Activated CD4-positive, alpha-beta T cell treated with anti-CD3 and anti-CD28 coated beads, Interleukin-2, amount 10 ng/mL, durations not matched to agents 7 days and 5 days (primary cell): ENCODE measurements at regions not wholly inside any gene's neighbourhood (a gene's known extent, or its start where the extent isn't known, plus 50 kb on each side); places are given as distances from the start of the nearest gene placed in this dataset.

Source experiments
- CTCF ChIA-PET: fragments of 350-600 bp; sonication (Branson Sonifier 250); formaldehyde crosslinking; loops from one replicate; lab custom pipeline; 2021; ENCODE audit warnings: antibody characterized with exemption; lab: Charles Lee
- POLR2A ChIA-PET: fragments of 350-600 bp; sonication (Branson Sonifier 250); formaldehyde crosslinking; loops from one replicate; lab custom pipeline; 2021; ENCODE audit warnings: antibody characterized with exemption; lab: Charles Lee
- DNase-seq: peaks from one replicate; pipeline ENCODE4 v3.0.0-alpha.2; 2020
- H3K27ac Mint-ChIP-seq: one replicate; pipeline ENCODE4 v1.8.0; 2021; ENCODE audit warnings: mild to moderate bottlenecking, moderate library complexity, mixed read lengths
- H3K27me3 Mint-ChIP-seq: one replicate; pipeline ENCODE4 v1.8.0; 2021; ENCODE audit warnings: mixed read lengths
- H3K36me3 Mint-ChIP-seq: one replicate; pipeline ENCODE4 v1.8.0; 2021; ENCODE audit warnings: low read depth, mixed read lengths
- H3K4me1 Mint-ChIP-seq: one replicate; pipeline ENCODE4 v1.8.0; 2021; ENCODE audit warnings: mixed read lengths
- H3K4me3 Mint-ChIP-seq: one replicate; pipeline ENCODE4 v1.8.0; 2021; ENCODE audit warnings: mild to moderate bottlenecking, moderate library complexity, mixed read lengths
- H3K9me3 Mint-ChIP-seq: one replicate; pipeline ENCODE4 v1.8.0; 2021; ENCODE audit warnings: mixed read lengths

DNA sequence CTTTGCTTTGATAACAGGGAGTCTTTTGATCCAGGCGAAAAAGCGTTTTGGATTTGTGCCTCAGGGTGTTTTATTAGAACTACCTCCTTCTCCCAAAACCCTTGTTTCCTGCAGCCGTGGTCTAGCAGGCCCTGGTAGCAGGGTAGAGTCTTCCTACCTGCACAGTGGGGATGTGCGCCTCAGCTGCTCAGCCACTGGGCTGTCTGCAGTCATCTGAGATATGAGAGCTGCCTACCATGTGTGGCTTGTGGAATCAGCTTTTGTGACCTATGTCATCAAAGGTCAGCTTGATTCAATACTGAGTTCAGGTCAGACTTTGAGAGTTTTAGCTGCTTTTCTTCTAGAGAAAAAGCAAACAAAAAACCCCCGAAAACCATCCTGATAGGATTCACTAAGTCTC, 279.5 kb downstream of the CLIC5 start:
- POLR2A ChIA-PET: no interaction called here
- DNase-seq: no peak
- Mint-ChIP-seq H3K4me1 (peaks cover 31% of the 10 kb centered on the region), H3K9me3 (no peaks in the 10 kb centered on the region), H3K4me3 (no peak overlapping the region), H3K27me3 (peaks cover 10% of the 10 kb centered on the region), H3K27ac (no peak overlapping the region), H3K36me3 (peaks cover 2% of the 10 kb centered on the region)
- CTCF ChIA-PET: interaction anchor here (1.5 to 1.9 kb wide), 3 partner anchors 9 to 316 kb away, joined by 3 to 10 read pairs (median 6); no protein-coding TSS in a partner anchor

DNA sequence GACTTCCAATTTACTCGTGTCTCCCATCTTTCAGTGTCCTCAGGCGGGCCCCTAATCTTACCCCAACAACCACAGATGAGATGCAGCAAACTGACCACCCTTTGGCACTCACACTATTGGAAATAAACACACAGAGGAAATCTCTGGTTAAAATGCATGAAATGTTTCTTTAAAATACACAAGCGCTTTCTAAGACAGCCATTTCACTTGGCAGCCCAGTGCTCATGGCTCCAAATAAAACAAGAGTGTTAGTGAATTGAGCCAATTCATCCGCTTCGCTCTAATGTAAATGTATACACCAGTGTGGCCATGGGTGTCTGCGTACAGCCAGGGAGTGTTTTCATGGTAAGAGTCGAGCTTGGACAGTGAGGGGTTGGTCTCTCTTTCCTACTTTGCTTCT, 282.9 kb downstream of the CLIC5 start:
- Mint-ChIP-seq H3K4me1 (peaks cover 21% of the 10 kb centered on the region), H3K27ac (no peak overlapping the region), H3K27me3 (peaks cover 10% of the 10 kb centered on the region), H3K4me3 (no peak overlapping the region), H3K9me3 (peaks cover 3% of the 10 kb centered on the region), H3K36me3 (peaks cover 2% of the 10 kb centered on the region)
- ChIA-PET CTCF (interaction anchor here (1.2 kb wide), 1 partner anchor 9 kb away, joined by 4 read pairs; no protein-coding TSS in a partner anchor), POLR2A (no interaction called here)
- DNase-seq: no peak

DNA sequence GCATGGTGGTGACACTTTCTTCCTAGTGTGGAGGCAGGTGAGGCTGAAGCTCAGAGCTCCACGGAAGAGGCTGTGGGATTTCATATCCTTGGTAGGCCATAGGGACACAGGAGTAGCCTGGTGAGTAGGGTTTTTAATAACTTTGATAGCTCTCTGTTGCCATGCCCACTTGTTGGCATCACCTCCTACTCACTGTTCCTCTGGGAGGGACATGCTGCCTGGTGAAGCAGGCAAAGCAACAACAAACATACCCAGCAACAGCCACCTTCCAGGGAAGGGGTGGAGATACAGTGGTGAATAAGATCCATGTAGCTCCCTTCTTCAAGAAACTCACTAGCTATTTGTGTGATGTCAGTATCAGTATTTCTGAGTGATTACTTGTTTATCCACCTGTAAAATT, 285.4 kb downstream of the CLIC5 start:
- H3K9me3 Mint-ChIP-seq: peaks cover 3% of the 10 kb centered on the region
- no peaks in the 10 kb centered on the region for H3K36me3 Mint-ChIP-seq
- no peak overlapping the region for H3K4me3 Mint-ChIP-seq
- DNase-seq: no peak
- no peak overlapping the region for H3K27ac Mint-ChIP-seq
- H3K4me1 Mint-ChIP-seq: peaks cover 1% of the 10 kb centered on the region
- POLR2A ChIA-PET: no interaction called here
- H3K27me3 Mint-ChIP-seq: peaks cover 7% of the 10 kb centered on the region
- CTCF ChIA-PET: no interaction called here

DNA sequence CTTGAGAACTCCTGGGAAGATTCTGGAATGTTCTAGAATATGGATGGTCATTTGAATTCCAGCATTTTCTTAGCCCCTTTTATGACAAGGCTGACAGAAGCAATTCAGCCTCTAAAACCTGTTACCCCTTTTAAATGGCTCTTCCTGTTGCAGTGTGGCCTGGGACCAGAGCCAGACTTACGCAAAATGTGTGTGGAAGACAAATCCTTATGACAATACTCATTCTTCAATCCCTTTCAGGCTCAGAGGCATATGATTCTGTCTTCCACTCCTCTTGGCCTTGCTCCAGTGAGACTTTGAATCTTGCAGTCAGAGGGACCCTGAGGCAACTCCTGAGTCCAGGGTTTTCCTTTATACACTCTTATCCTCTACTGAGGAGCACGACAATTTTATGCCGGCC, 287.0 kb downstream of the CLIC5 start:
- peaks cover under 1% of the 10 kb centered on the region for H3K4me1 Mint-ChIP-seq
- CTCF ChIA-PET: no interaction called here
- H3K9me3 Mint-ChIP-seq: peaks cover 5% of the 10 kb centered on the region
- no peak overlapping the region for H3K27ac Mint-ChIP-seq
- H3K36me3 Mint-ChIP-seq: no peaks in the 10 kb centered on the region
- DNase-seq: no peak
- POLR2A ChIA-PET: no interaction called here
- H3K4me3 Mint-ChIP-seq: no peak overlapping the region
- peaks cover 5% of the 10 kb centered on the region for H3K27me3 Mint-ChIP-seq

DNA sequence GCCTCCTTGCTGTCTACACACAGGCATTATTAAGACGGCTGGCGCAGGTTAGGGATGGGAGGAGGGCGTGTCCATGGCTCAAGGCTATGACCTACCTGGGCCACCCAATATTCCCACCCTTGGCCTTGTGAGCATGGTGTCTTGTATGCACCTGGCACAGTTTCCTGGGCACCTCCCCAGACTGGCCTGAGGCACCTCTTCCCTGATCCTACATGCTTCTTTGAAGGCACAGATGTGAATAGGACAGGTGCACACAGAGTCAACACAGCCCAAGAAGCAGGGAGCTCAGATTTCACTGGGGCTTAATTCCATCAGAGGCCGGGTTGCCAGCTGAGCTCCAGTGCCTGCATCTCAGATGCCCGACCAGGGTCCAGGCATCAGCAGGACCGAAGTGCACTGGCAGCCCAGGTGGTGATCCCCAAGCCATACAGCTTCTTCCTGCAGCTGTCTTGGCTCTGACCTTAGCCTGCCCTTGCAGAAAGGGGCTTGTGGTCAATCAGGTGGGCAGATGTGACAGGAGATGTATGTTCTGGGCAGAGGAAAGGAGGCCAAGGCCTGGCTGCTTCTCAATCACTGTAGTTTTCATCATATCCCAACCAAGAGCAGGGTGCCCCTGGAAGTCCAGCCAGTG, 287.7 kb downstream of the CLIC5 start:
- Mint-ChIP-seq H3K9me3 (peaks cover 8% of the 10 kb centered on the region), H3K4me3 (no peak overlapping the region), H3K4me1 (no peaks in the 10 kb centered on the region), H3K36me3 (no peaks in the 10 kb centered on the region), H3K27me3 (peaks cover 4% of the 10 kb centered on the region), H3K27ac (no peak overlapping the region)
- DNase-seq: no peak
- CTCF ChIA-PET: interaction anchor here (1.1 kb wide), 1 partner anchor 8 kb away, joined by 10 read pairs; no protein-coding TSS in a partner anchor
- POLR2A ChIA-PET: no interaction called here

DNA sequence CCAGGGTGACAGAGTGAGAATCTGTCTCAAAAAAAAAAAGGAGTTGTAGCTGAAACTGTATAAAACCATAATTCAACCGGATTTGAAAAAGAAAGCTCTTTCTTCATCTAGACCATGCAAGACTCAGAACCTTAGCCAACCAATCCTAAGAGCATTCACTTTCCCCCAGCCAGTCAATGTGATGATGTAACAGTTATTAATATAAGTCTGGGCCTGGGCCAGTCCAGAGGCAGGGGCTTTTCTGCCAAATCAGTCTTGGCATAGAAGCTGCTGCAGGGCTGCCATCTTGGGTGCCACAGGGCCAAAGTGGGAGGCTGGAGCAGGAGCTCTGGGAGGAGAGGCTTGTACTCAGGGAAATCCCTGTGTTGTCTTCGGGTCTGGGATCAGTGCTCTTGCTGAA, 288.4 kb downstream of the CLIC5 start:
- H3K27ac Mint-ChIP-seq: no peak overlapping the region
- no peak overlapping the region for H3K4me3 Mint-ChIP-seq
- POLR2A ChIA-PET: no interaction called here
- H3K4me1 Mint-ChIP-seq: no peaks in the 10 kb centered on the region
- no peaks in the 10 kb centered on the region for H3K27me3 Mint-ChIP-seq
- no peak for DNase-seq
- no peaks in the 10 kb centered on the region for H3K36me3 Mint-ChIP-seq
- peaks cover 11% of the 10 kb centered on the region for H3K9me3 Mint-ChIP-seq
- CTCF ChIA-PET: interaction anchor here (0.9 to 1.6 kb wide), 3 partner anchors 9 to 195 kb away, joined by 3 to 10 read pairs (median 3); no protein-coding TSS in a partner anchor

DNA sequence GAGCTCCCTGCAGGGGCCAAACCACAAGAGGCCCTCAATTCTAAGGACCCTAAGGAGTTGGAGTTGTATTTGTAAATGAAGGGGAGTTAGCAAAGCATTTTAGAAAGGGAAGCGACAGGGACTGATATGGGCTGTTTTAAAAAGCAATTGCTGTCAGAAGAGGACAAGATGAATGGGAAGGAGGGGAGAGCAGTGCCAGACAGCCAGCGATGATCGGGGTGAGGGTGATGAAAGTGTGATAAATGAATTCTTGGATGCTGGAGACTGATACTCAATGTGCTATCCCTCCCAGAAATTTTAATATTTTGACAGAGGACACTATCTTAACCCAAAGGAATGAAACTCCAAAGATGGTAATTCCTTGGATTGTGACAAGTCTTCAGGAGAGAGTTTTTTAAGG, 289.2 kb downstream of the CLIC5 start:
- POLR2A ChIA-PET: no interaction called here
- no peak for DNase-seq
- CTCF ChIA-PET: interaction anchor here (1.0 to 1.6 kb wide), 2 partner anchors 11 to 196 kb away, joined by 3 read pairs; no protein-coding TSS in a partner anchor
- Mint-ChIP-seq H3K4me3 (no peak overlapping the region), H3K27ac (no peak overlapping the region), H3K4me1 (no peaks in the 10 kb centered on the region), H3K9me3 (peaks cover 11% of the 10 kb centered on the region), H3K27me3 (no peaks in the 10 kb centered on the region), H3K36me3 (no peaks in the 10 kb centered on the region)

DNA sequence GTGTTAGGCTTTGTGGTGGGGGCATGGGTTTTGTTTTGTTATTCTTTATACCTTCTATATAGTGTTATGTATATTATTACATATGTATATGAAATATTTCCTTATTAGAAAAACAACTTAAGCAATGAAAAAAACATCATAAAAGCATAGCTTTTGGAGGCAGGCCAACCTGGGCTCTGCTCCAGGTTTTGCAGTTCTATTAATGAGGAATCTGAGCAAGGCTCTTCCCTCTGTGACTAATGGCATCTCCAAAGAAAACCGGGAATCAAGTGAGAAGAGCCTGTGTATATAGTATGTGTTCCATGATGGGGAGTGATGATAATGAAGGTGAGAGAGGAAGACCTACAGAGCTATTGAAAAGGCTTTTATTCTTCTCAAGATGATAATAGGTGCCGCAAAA, 291.1 kb downstream of the CLIC5 start:
- Mint-ChIP-seq H3K4me3 (no peak overlapping the region), H3K27ac (no peak overlapping the region), H3K9me3 (peaks cover 8% of the 10 kb centered on the region), H3K4me1 (no peaks in the 10 kb centered on the region), H3K27me3 (no peaks in the 10 kb centered on the region), H3K36me3 (no peaks in the 10 kb centered on the region)
- no peak for DNase-seq
- ChIA-PET POLR2A (no interaction called here), CTCF (interaction anchor here (1.0 to 1.7 kb wide), 3 partner anchors 10 to 198 kb away, joined by 4 to 7 read pairs (median 5); no protein-coding TSS in a partner anchor)

DNA sequence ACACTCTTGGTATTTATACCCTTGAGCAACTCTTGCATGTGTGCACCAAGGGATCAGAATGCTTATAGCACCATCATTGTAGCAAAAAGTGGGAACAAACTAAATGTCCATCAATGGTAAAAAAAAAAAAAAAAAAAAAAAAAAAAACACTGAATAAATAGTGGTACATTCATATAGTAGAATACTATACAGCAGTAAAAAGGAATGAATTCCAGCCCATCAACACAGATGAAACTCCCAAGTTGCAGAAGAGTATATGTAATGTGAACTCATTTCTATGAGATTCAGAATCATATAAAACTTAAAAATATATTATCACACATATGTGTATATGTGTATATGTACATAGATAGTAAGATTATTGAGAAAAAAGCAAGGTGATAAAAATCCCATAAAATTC, 291.6 kb downstream of the CLIC5 start:
- POLR2A ChIA-PET: no interaction called here
- H3K4me1 Mint-ChIP-seq: no peaks in the 10 kb centered on the region
- no peak overlapping the region for H3K4me3 Mint-ChIP-seq
- DNase-seq: no peak
- H3K9me3 Mint-ChIP-seq: peaks cover 8% of the 10 kb centered on the region
- H3K27me3 Mint-ChIP-seq: no peaks in the 10 kb centered on the region
- no peak overlapping the region for H3K27ac Mint-ChIP-seq
- CTCF ChIA-PET: interaction anchor here (0.6 to 0.9 kb wide), 3 partner anchors 13 to 867 kb away, joined by 3 to 4 read pairs (median 3); no protein-coding TSS in a partner anchor
- H3K36me3 Mint-ChIP-seq: no peaks in the 10 kb centered on the region

DNA sequence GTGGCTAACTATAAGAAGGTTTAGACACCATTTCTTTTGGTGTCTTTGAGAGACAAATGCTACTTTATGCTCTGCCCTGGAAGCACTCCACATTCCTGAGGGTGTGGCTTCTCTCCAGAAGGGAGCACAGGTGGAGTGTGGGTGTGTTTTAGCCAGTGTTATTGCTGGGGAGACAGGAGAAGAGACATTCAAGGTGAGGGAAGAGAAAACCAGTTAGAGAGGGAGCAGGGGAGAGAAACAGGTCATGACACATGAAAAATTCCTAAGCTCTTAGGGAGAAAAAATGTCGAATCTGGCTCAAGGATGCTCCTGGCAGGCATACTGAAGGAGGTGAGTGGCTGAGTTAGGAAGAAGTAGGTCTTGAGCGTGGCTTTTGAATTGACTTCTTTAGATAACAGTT, 292.8 kb downstream of the CLIC5 start:
- Mint-ChIP-seq H3K27me3 (no peaks in the 10 kb centered on the region), H3K27ac (no peak overlapping the region), H3K4me1 (no peaks in the 10 kb centered on the region), H3K4me3 (no peak overlapping the region), H3K36me3 (no peaks in the 10 kb centered on the region), H3K9me3 (peaks cover 8% of the 10 kb centered on the region)
- ChIA-PET POLR2A (no interaction called here), CTCF (interaction anchor here (0.7 to 1.3 kb wide), 4 partner anchors 8 to 57 kb away, joined by 3 to 4 read pairs (median 4); no protein-coding TSS in a partner anchor)
- no peak for DNase-seq

DNA sequence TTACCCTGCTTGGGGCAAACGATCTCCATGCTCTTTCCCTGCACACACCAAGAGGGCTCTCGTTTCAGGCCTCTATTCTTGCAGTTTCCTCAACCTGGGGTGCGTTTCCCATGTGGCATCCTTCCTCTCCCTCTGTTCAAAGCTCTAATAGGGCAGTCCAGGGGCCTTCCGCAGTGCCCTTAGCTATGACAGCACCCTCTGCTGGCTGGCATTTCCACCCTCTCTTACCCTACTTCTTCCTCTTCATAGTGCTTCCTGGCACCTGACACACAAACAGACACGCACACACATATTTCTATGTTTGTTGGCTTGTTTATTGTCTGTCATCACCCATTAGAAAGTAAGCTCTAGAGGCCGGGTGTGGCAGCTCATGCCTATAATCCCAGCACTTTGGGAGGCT, 294.0 kb downstream of the CLIC5 start:
- no peaks in the 10 kb centered on the region for H3K4me1 Mint-ChIP-seq
- no peak overlapping the region for H3K4me3 Mint-ChIP-seq
- DNase-seq: no peak
- H3K27ac Mint-ChIP-seq: no peak overlapping the region
- H3K27me3 Mint-ChIP-seq: no peaks in the 10 kb centered on the region
- peaks cover 8% of the 10 kb centered on the region for H3K9me3 Mint-ChIP-seq
- ChIA-PET POLR2A (no interaction called here), CTCF (interaction anchor here (0.7 to 2.3 kb wide), 4 partner anchors 10 to 793 kb away, joined by 3 to 6 read pairs (median 4); no protein-coding TSS in a partner anchor)
- no peaks in the 10 kb centered on the region for H3K36me3 Mint-ChIP-seq

DNA sequence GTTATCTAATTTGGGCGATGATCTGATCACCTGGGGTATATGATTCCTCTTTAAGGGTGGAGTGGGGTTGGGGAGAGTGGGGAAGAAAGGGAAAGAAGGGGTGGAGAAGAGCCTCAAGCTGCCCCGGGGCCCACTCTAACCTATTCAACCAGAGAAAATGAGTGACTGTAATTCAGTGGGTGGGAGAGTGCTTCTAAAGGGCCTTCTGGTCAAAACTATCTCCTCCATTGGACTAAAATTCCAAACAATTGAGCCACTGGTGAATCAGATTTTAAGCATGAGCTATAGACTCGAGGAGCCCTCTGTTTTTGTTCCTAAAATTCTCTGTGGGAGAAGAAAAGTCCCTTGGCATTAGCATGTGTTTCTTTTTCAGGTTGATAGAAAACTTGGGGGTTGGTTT, 296.8 kb downstream of the CLIC5 start:
- DNase-seq: no peak
- Mint-ChIP-seq H3K36me3 (no peaks in the 10 kb centered on the region), H3K27me3 (no peaks in the 10 kb centered on the region), H3K27ac (no peak overlapping the region), H3K9me3 (peaks cover 6% of the 10 kb centered on the region), H3K4me3 (no peak overlapping the region), H3K4me1 (peaks cover 22% of the 10 kb centered on the region)
- POLR2A ChIA-PET: no interaction called here
- CTCF ChIA-PET: interaction anchor here (1.7 kb wide), 1 partner anchor 185 kb away, joined by 3 read pairs; no protein-coding TSS in a partner anchor

DNA sequence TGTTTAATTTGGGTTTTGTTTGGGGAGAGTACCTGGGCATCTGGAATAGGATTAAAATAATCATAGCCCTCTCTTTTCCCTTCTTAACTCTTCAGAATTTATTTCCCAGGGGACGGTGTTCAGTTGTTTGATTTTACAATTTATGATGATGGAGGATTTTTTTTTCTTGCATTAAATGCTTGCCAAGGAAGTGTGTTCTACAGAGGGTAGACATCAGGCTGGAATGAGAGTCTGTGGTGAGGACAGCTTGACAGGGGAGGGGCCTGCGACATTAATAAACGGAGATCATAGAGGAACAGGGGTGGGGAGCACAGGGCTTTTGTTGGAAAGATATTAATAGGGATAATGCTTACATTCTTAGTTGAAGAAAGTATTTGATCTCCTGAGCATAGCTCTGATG, 297.5 kb downstream of the CLIC5 start:
- no peak overlapping the region for H3K27ac Mint-ChIP-seq
- H3K4me3 Mint-ChIP-seq: no peak overlapping the region
- H3K9me3 Mint-ChIP-seq: peaks cover 5% of the 10 kb centered on the region
- ChIA-PET CTCF (no interaction called here), POLR2A (no interaction called here)
- peaks cover 28% of the 10 kb centered on the region for H3K4me1 Mint-ChIP-seq
- H3K36me3 Mint-ChIP-seq: no peaks in the 10 kb centered on the region
- no peak for DNase-seq
- H3K27me3 Mint-ChIP-seq: no peaks in the 10 kb centered on the region
